ENCODE measurements at regions not wholly inside any gene's neighbourhood (a gene's known extent, or its start where the extent isn't known, plus 50 kb on each side); places are given as distances from the start of the nearest gene placed in this dataset.
"Not testable (repeated sequence)": the region's sequence is repeated elsewhere in the genome, so short reads cannot be mapped to it uniquely, and the experiment has no call there.

- DNase-seq: no peak
These were observed 686.6 kb upstream of the GJE1 start for GRCh38 chr6:141445928-141446628.

GRCh38 chr6:141443668-141444289, 688.9 kb upstream of the GJE1 start:
- no peak for DNase-seq

- no peak for DNase-seq
These were observed 689.7 kb upstream of the GJE1 start for GRCh38 chr6:141443032-141443431.

DNA sequence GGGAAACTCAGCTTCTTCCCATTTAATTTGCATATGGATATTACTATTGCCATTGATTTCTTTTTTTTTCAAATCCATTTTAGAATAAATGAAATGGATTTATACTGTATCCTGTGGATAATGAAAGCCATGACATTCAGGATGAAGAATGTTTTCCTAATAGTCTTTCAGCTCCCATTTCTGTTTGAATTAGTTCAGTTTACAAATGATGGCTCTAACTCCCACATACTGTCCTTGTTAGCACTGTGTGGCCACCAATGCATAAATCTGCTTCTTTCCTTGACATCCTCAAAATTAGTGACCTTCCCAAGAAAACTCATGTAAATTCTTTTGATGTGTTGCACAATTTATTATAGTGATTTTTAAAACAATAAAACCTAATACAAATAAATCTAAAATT, 693.2 kb upstream of the GJE1 start:
- DNase-seq: no peak

DNA sequence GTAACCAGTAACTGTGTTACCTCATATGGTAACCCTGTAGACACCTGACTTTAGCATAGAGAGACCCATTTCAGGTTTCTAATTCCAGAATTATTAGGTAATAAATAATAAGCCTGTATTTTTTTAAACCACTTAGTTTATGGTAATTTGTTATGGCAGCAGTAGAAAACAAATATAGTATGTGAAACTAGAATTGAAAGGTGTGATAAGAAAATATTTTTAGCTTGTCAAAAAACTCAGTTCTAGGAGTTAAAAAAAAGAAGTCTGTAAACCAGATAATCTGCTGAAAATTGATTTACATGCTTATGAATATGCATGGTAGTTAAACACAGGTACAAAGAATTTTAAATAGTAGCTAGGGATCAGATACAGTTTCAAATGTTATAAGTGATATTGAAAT, 695.0 kb upstream of the GJE1 start:
- DNase-seq: no peak

DNA sequence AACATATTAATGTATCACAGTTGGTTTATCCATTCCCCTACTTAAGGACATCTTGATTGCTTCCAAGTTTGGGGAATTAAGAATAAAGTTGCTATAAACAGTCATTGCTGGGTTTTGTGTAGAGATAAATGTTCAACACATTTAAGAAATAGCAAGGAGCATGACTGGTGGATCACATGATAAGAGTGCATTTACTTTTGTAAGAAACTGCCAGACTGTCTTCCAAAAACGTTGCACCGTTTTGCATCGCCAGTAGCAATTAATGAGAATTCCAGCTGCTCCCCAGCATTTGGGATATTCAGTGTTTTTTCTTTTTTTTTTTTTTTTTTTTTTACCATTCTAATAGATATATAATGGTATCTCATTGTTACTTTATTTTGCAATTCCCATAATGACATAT, 695.7 kb upstream of the GJE1 start:
- DNase-seq: no peak

- no peak for DNase-seq
These were observed 706.2 kb upstream of the GJE1 start for GRCh38 chr6:141426400-141426980.

DNA sequence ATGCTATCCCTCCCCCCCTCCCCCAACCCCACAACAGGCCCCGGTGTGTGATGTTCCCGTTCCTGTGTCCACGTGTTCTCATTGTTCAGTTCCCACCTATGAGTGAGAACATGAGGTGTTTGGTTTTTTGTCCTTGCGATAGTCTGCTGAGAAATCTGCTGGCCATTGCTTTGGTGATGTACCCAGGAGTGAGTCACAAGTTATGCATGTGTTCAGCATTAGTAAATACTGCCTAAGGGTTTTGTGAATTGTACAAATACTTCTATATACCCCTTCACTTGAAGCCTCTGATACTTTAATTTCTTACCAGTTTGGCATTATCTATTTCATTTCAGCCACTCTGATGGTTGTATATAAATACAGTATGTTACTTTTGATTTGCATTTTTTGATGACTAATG, 711.3 kb upstream of the GJE1 start:
- DNase-seq: no peak

GRCh38 chr6:141418076-141418475, 714.6 kb upstream of the GJE1 start:
- no peak for DNase-seq

GRCh38 chr6:141415896-141416295, 716.8 kb upstream of the GJE1 start:
- no peak for DNase-seq

GRCh38 chr6:141413196-141413595, 719.5 kb upstream of the GJE1 start:
- no peak for DNase-seq

DNA sequence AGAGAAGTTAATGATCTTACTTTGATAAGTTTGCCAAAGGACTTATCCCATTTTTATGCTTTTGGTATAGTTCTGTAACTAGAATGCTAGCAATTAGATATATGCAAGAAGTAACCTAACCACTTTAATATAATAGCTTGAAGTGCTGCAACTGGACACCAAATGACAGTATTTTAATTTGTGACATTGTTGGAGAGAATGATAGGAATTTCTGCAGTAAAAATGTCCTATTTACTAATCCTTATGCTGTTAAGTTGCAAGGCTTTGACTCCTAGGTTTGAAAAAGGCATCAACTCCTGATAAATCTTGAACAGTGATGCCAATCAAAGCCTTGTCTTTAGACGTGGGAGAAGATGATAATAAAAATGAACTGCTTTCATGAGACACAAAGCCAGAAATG, 726.0 kb upstream of the GJE1 start:
- no peak for DNase-seq

DNA sequence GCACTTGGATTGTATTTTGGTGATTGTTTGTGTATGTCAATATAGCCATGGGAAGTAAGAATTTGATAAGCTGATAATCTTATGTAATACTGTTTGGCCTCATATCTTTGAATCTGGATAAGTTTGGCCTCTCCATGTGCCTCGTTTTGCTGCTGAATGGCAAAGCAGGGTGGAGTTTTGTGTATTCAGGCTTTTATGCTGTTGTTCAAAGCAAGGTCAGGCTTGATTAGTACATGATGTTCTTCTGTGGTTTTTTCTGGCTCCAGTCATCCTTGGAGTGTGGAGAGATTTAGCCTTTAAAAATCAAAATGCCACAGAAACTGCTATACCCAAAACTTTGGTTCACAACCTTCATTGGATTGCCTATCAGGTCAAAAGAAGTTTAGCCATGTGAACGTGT, 728.9 kb upstream of the GJE1 start:
- no peak for DNase-seq

- no peak for DNase-seq
These were observed 729.6 kb upstream of the GJE1 start for GRCh38 chr6:141403103-141403502.

- DNase-seq: no peak
These were observed 730.2 kb upstream of the GJE1 start for GRCh38 chr6:141402489-141402888.

DNA sequence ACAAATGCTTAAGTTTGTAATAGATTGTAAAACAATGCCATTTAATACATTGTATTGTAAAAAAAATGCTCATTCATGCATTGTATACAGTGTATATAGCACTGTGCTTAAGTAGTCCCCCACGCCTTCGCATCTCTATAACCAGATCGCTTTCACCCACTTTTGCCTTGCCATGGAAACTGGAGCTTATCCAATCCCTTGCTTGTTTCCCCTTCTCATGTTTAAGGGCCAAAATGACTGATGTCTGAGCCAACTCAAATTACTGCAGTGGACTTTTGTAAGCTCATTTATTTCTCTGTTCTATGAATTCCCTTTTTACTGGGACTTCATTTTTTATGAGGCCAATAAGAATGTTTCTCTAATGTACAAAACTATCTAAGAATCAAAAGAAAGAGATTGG, 730.9 kb upstream of the GJE1 start:
- no peak for DNase-seq

DNA sequence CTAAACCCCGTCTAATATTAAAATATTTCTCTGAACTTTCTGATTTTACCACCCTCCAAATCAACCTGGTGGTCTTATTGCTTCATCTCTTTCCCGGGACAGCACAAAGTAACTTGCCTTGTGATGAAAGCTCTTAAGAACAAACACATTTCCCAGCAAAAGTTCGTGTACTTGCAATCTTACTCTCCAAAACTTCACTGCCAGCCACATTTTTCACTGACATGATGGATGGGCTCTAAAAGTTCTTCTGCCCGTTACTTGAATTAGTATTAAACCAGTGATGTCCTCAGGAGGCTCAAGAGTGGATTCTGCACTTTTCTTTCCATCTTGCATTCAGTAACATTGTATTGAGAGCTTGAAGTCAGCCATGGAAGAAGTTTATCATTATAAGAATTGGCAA, 731.6 kb upstream of the GJE1 start:
- no peak for DNase-seq

GRCh38 chr6:141398949-141399348, 733.8 kb upstream of the GJE1 start:
- no peak for DNase-seq

GRCh38 chr6:141395443-141396008, 737.2 kb upstream of the GJE1 start:
- no peak for DNase-seq

DNA sequence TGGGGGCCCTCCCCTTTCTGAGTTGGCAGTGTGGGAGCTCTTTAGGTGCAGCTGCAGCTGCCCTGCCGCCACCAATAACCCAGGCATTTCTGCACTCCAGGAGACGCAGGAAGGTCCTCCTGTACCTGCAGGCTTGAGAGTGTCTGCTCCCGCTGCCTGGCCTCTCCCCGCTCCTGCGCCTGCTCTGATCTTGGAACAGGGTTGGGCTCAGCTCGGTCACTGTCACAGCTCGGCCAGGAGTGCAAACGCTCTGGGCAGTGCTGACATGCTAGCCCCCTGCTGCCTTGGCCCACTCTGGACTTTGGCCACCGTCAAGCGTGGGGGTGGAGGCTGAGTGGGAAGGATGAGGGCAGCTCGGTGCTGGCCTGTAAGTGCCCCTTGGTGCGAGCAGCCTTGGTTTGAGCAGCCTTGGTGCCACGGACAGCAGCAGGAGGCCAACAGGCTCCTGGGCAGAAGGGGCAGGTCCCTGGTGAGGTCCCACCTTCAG, 738.1 kb upstream of the GJE1 start:
- DNase-seq: no peak

DNA sequence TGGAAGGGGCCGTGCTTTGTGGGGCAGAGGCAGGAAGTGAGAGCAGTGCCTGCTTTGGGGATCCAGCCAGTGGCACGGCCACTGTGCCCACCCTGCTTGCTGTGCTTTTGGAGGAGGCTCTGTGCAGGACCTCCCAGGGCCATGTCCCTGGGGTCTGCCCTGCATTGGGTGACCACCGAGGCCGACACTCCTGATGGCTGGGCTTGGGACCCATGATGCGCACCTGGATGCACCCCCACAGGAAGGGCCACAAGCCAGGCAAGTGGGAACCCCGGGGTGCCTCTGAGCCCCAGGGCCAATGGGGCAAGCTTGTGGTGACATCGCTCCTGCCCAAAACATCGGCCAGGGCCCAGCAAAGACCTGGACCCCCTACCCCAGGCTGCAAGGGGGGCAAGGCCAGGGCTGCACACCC, 738.6 kb upstream of the GJE1 start:
- DNase-seq: no peak

GRCh38 chr6:141393405-141394124, 739.2 kb upstream of the GJE1 start:
- DNase-seq: no peak

DNA sequence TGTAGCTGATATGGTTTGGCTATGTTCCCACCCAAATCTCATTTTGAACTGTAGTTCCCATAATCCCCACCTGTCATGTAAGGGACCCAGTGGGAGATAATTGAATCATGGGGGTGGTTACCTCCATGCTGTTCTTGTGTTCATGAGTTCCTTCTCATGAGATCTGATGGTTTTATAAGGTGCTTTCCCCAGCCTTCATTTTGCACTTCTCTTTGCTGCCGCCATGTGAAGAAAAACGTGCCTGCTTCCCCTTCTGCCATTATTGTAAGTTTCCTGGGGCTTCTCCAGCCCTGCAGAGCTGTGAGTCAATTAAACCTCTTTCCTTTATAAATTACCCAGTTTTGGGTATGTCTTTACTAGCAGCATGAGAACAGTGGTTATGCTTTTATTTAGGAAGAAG, 741.6 kb upstream of the GJE1 start:
- not testable (repeated sequence) for DNase-seq
